GM21723 (cell line): ENCODE measurements at regions not wholly inside any gene's neighbourhood (a gene's known extent, or its start where the extent isn't known, plus 50 kb on each side); places are given as distances from the start of the nearest gene placed in this dataset.

Experiments
- ATAC-seq: cut with Tn5 transposase; IDR thresholded peaks from one replicate; pipeline ENCODE4 v1.9.1; 2021; ENCODE audit warnings: mild to moderate bottlenecking, moderate library complexity; ENCODE audit not compliant: unreplicated experiment

- no peak for ATAC-seq
Observed at GRCh38 chr17:71229070-71229469, 891.8 kb upstream of the SOX9 start.

DNA sequence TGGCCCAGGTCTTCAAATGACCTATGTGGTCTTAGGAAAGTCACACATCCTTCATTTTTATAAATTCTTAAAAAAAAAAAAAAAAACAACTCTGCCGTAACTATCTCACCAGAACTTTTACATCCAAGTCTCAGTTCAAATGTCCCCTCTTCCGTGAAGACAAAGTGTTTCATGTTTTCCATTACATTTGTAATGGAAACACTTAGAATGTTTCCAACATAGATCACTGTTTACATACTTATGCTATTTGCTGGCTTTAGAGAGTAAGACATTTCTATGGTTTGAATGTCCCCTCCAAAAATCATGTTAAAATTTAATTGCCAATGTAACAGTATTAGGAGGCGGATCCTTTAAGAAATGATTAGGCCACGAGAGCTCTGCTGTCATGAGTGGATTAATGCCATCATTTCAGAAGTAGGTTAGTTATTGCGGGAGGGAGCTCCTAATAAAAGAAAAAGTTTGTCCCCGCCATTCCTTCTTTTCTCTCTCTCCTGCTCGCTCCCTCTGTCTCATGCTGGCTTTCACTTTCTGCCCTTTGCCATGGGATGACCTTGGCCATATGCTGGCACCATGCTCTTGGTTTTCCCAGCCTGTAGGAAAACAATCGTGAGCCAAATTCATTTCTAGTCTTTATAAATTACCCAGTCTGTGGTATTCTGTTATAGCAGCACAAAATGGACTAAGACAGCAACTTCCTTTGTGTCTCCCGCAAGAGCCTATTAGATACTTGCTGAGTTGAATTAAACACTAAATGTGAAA is 887.8 kb upstream of the SOX9 start:
- ATAC-seq: no peak

DNA sequence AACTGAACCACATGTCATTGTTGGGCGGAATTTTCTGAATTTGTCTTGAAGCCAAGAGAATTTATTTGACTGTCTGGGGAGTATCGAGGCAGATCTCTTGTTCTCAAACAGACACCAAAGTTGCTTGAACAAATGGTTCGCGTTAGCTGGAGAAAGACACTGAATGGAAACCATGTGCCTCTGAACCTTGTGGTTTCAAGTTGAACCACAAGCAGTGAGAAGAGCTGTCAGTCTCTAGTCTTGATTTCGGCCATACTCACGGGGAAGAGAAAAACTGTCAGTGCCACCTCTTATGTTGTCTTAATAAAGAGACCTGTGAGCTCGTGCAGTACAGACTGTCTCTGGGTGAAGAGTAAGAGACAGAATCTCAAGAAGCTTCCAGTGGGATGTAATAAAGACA is 886.5 kb upstream of the SOX9 start:
- no peak for ATAC-seq

DNA sequence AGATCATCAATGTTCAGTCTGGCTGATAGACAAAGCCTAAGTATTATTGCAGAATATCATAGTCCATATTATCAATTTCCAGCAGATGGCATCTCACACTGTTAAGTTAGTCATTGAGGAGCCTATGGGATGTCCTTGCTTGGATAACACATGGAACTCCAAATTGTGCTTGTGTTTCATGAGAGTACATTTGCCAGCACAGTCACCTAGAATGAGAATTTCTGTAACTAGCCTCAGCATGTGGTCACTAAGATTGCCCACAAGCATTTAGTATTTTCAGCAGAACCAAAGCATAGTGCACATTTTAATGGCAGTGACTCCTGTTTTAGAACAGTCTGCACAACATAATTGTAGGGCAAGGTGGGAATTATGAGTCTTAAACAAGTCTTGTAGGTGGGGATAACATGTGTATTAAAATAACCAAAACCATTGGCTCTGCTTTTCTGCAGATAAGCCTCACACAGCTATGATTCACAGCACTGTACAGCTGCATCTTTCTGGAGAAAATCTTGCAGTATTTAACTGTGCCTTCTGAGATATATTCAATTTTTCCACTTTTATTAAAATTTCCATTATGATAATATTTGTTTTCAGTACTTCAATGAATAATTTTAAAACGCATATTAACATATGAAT is 882.8 kb upstream of the SOX9 start:
- no peak for ATAC-seq

- ATAC-seq: no peak
Observed at GRCh38 chr17:71247441-71248015, 873.3 kb upstream of the SOX9 start.

DNA sequence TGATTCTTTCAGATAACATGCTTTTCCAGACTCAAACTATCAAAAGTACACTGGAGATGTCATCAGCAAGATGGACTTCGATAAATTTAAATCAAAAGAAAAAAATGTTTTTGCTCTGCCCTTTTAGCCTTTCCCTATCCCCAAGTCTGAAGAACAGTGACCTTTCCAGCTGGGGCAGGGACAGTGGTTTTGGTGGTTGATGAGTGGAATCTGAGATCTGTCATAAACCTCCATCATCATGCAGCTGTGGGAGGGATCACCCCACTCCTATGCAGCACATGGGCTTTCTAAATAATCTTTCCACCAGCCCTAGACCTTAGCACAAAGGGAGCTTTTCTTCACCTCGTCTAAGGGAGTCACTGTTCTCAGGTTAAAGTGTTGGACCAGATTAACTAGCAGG is 869.5 kb upstream of the SOX9 start:
- ATAC-seq: no peak

DNA sequence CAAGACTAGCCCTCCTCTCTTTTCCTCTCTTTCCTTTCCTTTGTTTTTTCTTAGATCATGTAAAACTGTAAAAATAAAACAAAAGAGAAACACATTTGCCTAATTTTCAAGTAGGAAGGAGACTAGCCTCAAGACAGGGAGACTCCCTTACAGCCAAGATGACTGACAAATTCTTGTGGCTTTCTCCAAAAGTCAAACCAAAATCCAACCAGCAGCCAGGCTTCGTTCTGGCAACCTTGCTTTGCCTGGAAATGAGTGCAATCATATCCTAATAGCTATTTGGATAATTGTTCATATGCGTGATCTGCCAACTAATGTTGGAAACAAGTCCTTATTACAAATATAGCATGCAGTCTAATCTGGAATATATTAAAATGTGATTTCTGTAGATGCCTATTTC is 868.9 kb upstream of the SOX9 start:
- ATAC-seq: no peak

DNA sequence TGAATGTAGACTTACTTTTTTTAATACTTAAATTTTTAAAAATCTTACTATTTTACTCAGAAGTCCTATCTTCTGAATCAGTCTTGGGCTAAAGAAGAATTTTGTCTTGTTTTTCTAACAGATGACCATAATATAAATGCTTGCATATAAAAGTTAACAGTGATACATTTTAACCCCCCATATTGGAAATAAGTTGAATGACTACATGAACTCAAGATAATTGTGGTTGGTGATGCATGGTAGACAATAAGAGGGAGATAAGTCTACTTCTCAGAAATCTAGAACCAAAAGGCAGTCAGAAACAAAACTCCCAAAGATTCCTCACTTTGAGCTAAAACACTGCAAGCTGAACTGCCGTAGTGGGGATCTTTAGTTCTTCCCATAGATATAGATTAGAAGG is 868.4 kb upstream of the SOX9 start:
- ATAC-seq: no peak

- ATAC-seq: no peak
Observed at GRCh38 chr17:71257096-71257495, 863.7 kb upstream of the SOX9 start.

GRCh38 chr17:71260366-71260940 is 860.4 kb upstream of the SOX9 start:
- no peak for ATAC-seq

- ATAC-seq: no peak
Observed at GRCh38 chr17:71262586-71262985, 858.2 kb upstream of the SOX9 start.

GRCh38 chr17:71267668-71268067 is 853.2 kb upstream of the SOX9 start:
- no peak for ATAC-seq

- ATAC-seq: no peak
Observed at GRCh38 chr17:71269201-71269600, 851.6 kb upstream of the SOX9 start.

GRCh38 chr17:71273441-71273840 is 847.4 kb upstream of the SOX9 start:
- no peak for ATAC-seq

- ATAC-seq: no peak
Observed at GRCh38 chr17:71276079-71276478, 844.7 kb upstream of the SOX9 start.

GRCh38 chr17:71283486-71283885 is 837.3 kb upstream of the SOX9 start:
- no peak for ATAC-seq

GRCh38 chr17:71284032-71284755 is 836.6 kb upstream of the SOX9 start:
- no peak for ATAC-seq

- no peak for ATAC-seq
Observed at GRCh38 chr17:71286625-71287024, 834.2 kb upstream of the SOX9 start.

- no peak for ATAC-seq
Observed at GRCh38 chr17:71287071-71287823, 833.6 kb upstream of the SOX9 start.

DNA sequence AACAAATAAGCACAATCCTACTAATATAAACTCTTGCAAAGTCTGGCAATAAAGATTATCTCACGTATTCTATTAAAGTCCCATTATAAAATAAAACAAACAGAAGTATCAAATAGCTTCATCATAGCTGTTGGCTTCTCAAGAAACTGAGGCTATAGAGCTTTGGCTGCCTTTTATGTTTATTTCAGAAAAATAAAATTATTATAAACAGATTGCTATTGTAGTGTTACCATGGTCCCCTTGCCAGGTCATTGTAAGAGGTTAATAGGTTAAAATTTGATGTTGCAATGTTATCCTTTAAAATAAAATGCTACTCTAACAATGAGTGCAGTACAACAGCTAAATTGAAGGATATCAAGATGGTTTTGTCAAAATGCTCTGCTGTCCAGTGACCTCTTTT is 828.8 kb upstream of the SOX9 start:
- no peak for ATAC-seq

DNA sequence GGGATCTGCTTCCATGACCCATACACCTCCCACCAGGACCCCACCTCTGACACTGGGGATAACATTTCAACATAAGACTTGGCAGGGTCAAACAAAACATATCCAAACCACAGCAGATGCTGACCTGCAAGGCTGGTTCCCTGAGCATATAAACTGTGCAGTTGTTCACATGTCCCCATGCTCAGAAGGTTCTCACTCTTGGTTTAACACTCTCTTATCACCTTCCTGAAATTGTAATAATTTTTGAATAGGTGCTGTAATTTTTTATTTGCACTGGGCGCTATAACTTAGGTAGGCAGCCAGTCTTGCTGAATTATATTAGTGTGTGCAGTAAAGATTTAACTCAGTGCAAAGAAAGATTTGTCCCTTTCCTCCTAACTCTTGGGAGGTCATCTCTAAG is 824.8 kb upstream of the SOX9 start:
- ATAC-seq: no peak
